Activated naive CD4-positive, alpha-beta T cell treated with anti-CD3 and anti-CD28 coated beads, Interleukin-2, amount 50 U/mL, for 24 hours (primary cell): ENCODE measurements at regions not wholly inside any gene's neighbourhood (a gene's known extent, or its start where the extent isn't known, plus 50 kb on each side); places are given as distances from the start of the nearest gene placed in this dataset.
"Not testable (repeated sequence)": the region's sequence is repeated elsewhere in the genome, so short reads cannot be mapped to it uniquely, and the experiment has no call there.

ENCODE experiments used
- H3K27ac Mint-ChIP-seq: one replicate; pipeline ENCODE4 v1.8.0; 2021; ENCODE audit warnings: mild to moderate bottlenecking, mixed read lengths
- H3K27me3 Mint-ChIP-seq: one replicate; pipeline ENCODE4 v1.8.0; 2021; ENCODE audit warnings: mixed read lengths
- H3K36me3 Mint-ChIP-seq: one replicate; pipeline ENCODE4 v1.8.0; 2021; ENCODE audit warnings: mixed read lengths
- H3K4me1 Mint-ChIP-seq: one replicate; pipeline ENCODE4 v1.8.0; 2021; ENCODE audit warnings: mixed read lengths
- H3K4me3 Mint-ChIP-seq: one replicate; pipeline ENCODE4 v1.8.0; 2021; ENCODE audit warnings: mild to moderate bottlenecking, mixed read lengths
- H3K9me3 Mint-ChIP-seq: one replicate; pipeline ENCODE4 v1.8.0; 2021; ENCODE audit warnings: mixed read lengths

GRCh38 chr7:109522585-109522984 lies 952.9 kb downstream of the DNAJB9 start:
- Mint-ChIP-seq H3K36me3 (no peaks in the 10 kb centered on the region), H3K4me1 (no peaks in the 10 kb centered on the region), H3K4me3 (no peak overlapping the region), H3K27ac (no peak overlapping the region), H3K9me3 (no peaks in the 10 kb centered on the region), H3K27me3 (no peaks in the 10 kb centered on the region)

GRCh38 chr7:109527833-109528232 lies 958.2 kb downstream of the DNAJB9 start:
- no peaks in the 10 kb centered on the region for H3K27me3 Mint-ChIP-seq
- no peak overlapping the region for H3K4me3 Mint-ChIP-seq
- no peaks in the 10 kb centered on the region for H3K36me3 Mint-ChIP-seq
- H3K4me1 Mint-ChIP-seq: no peaks in the 10 kb centered on the region
- H3K9me3 Mint-ChIP-seq: no peaks in the 10 kb centered on the region
- no peak overlapping the region for H3K27ac Mint-ChIP-seq

DNA sequence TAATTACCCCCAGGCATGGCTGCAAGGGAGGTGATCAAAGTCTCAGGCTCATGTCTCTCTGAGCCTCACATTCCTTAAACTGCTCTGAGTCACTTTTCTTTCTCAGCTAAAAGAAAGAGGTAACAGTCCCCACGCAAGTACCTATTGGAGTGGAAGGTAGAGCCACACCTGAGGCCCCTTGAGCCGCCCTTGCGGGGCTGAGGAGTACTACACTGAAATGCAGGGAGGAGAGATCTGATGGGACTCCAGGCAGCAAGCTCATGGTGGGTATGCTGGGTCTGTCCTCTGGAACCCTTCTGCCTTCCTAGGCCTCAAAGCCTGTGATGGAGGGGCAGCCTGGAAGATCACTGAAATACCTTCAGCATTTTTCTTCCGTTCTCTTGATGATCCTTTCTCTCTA lies 960.0 kb downstream of the DNAJB9 start:
- Mint-ChIP-seq H3K4me3 (no peak overlapping the region), H3K27me3 (no peaks in the 10 kb centered on the region), H3K36me3 (no peaks in the 10 kb centered on the region), H3K9me3 (no peaks in the 10 kb centered on the region), H3K27ac (no peak overlapping the region), H3K4me1 (no peaks in the 10 kb centered on the region)

DNA sequence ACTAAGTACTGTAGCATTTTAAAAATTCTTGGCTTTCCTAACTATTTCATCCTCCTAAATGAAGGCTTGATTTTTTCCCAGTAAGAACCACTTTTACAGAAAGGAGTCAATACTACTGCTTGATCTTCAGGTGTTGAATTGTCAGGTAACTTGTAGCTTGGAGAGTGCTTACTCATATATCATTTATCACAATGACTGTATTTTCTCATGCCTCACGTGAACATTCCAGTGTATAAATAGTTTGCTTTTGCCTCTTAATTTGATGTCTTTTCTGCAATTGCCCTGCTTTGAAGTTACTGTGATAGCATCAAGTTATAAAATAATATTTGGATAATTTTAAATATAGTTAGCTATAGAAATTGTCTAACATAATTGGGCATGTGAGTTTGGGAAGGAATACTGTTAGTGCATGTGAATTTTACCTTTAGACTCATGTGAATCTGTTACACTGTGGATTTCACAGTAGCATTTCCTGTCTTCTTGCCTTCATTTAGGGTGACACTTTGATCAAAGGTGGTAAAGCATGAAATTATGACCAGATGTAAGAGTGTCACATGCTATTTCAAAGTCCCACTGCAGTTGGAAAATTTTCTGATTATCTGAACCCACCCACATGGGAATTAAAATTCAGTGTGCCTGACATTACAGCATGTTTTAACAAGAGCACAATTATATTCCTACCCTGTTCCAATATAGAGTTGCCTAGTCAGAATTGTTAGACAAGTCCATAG lies 962.8 kb downstream of the DNAJB9 start:
- Mint-ChIP-seq H3K36me3 (no peaks in the 10 kb centered on the region), H3K9me3 (no peaks in the 10 kb centered on the region), H3K4me3 (no peak overlapping the region), H3K27ac (no peak overlapping the region), H3K4me1 (no peaks in the 10 kb centered on the region), H3K27me3 (no peaks in the 10 kb centered on the region)

- H3K9me3 Mint-ChIP-seq: peaks cover 8% of the 10 kb centered on the region
- H3K4me1 Mint-ChIP-seq: no peaks in the 10 kb centered on the region
- no peaks in the 10 kb centered on the region for H3K27me3 Mint-ChIP-seq
Measured at GRCh38 chr7:109545686-109546085, 976.0 kb downstream of the DNAJB9 start.

GRCh38 chr7:109549471-109550193 lies 980.0 kb downstream of the DNAJB9 start:
- Mint-ChIP-seq H3K4me1 (no peaks in the 10 kb centered on the region), H3K27ac (no peak overlapping the region), H3K9me3 (peaks cover 20% of the 10 kb centered on the region), H3K27me3 (no peaks in the 10 kb centered on the region), H3K36me3 (no peaks in the 10 kb centered on the region), H3K4me3 (no peak overlapping the region)

More at GRCh38 chr7:109545686-109546085, 976.0 kb downstream of the DNAJB9 start:
- Mint-ChIP-seq H3K4me3 (no peak overlapping the region), H3K36me3 (no peaks in the 10 kb centered on the region), H3K27ac (no peak overlapping the region)

GRCh38 chr7:109552017-109552416 lies 982.3 kb downstream of the DNAJB9 start:
- H3K9me3 Mint-ChIP-seq: peaks cover 22% of the 10 kb centered on the region
- H3K27ac Mint-ChIP-seq: no peak overlapping the region
- no peaks in the 10 kb centered on the region for H3K4me1 Mint-ChIP-seq
- no peaks in the 10 kb centered on the region for H3K27me3 Mint-ChIP-seq
- no peak overlapping the region for H3K4me3 Mint-ChIP-seq
- no peaks in the 10 kb centered on the region for H3K36me3 Mint-ChIP-seq

- Mint-ChIP-seq H3K4me1 (no peaks in the 10 kb centered on the region), H3K4me3 (no peak overlapping the region), H3K27ac (no peak overlapping the region), H3K27me3 (no peaks in the 10 kb centered on the region), H3K9me3 (no peaks in the 10 kb centered on the region), H3K36me3 (no peaks in the 10 kb centered on the region)
Measured at GRCh38 chr7:109577265-109577664, 1007.6 kb downstream of the DNAJB9 start.

DNA sequence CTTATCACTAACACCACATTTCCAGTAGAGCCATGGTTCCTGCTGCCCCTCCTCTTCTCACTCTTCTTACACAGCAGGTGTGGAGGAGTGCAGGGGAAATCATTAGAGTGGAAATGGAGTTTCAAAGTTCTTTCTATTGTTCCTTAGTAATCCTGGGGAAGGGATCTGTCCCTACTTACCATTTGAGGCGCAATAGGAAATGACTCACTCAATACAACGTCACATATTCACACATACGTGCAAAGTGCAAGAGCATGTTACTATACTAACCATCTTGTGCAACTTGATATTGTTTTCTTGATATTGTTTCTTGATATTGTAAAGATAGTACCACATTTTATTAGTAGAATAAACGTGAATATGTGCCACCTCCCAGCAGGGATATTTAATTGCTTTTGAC lies 1010.2 kb downstream of the DNAJB9 start:
- Mint-ChIP-seq H3K36me3 (no peaks in the 10 kb centered on the region), H3K4me3 (no peak overlapping the region), H3K9me3 (no peaks in the 10 kb centered on the region), H3K27ac (no peak overlapping the region), H3K4me1 (no peaks in the 10 kb centered on the region), H3K27me3 (no peaks in the 10 kb centered on the region)

GRCh38 chr7:109582211-109582610 lies 1012.5 kb downstream of the DNAJB9 start:
- H3K9me3 Mint-ChIP-seq: no peaks in the 10 kb centered on the region
- H3K4me1 Mint-ChIP-seq: no peaks in the 10 kb centered on the region
- H3K27me3 Mint-ChIP-seq: no peaks in the 10 kb centered on the region
- no peak overlapping the region for H3K4me3 Mint-ChIP-seq
- no peak overlapping the region for H3K27ac Mint-ChIP-seq
- H3K36me3 Mint-ChIP-seq: no peaks in the 10 kb centered on the region

DNA sequence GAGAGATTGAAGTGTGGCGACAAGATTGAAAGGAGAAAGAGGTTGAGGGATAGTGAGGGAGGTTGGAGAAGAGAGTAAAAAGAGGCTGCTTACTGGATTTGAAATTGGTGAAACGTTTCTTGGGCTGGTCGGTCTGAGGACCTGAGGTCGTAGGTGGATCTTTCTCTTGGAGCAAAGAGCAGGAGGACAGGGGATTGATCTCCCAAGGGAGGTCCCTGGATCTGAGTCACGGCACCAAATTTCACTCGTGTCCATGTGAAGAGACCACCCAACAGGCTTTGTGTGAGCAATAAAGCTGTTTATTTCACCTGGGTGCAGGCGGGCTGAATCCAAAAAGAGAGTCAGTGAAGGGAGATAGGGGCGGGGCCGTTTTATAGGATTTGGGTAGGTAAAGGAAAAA lies 1027.3 kb downstream of the DNAJB9 start:
- not testable (repeated sequence) for H3K27me3 Mint-ChIP-seq, H3K9me3 Mint-ChIP-seq, H3K36me3 Mint-ChIP-seq, H3K4me1 Mint-ChIP-seq, H3K27ac Mint-ChIP-seq, H3K4me3 Mint-ChIP-seq

GRCh38 chr7:109611656-109612055 lies 1042.0 kb downstream of the DNAJB9 start:
- Mint-ChIP-seq H3K4me3 (no peak overlapping the region), H3K4me1 (no peaks in the 10 kb centered on the region), H3K36me3 (no peaks in the 10 kb centered on the region), H3K27ac (no peak overlapping the region), H3K9me3 (no peaks in the 10 kb centered on the region), H3K27me3 (no peaks in the 10 kb centered on the region)

DNA sequence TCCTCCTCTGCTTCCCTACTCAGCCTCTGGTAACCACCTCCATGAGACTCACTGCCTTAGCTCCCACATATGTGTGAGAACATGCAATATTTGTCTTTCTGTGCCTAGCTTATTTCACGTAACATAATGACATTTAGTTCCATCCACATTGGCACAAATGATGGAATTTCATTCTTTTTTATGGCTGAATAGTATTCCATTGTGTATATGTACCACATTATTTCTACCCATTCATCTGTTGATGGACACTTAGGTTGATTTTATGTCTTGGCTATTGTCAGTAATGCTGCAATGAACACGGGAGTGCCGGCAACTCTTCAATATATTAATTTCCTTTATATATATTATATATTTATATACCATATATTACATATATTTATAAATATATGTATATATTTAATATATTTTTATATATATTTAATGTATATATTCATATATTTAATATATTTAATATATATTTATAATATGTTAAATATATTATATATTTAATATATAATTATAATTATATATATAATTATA lies 1046.9 kb downstream of the DNAJB9 start:
- H3K27me3 Mint-ChIP-seq: no peaks in the 10 kb centered on the region
- no peak overlapping the region for H3K4me3 Mint-ChIP-seq
- H3K27ac Mint-ChIP-seq: no peak overlapping the region
- no peaks in the 10 kb centered on the region for H3K36me3 Mint-ChIP-seq
- H3K4me1 Mint-ChIP-seq: no peaks in the 10 kb centered on the region
- H3K9me3 Mint-ChIP-seq: no peaks in the 10 kb centered on the region

DNA sequence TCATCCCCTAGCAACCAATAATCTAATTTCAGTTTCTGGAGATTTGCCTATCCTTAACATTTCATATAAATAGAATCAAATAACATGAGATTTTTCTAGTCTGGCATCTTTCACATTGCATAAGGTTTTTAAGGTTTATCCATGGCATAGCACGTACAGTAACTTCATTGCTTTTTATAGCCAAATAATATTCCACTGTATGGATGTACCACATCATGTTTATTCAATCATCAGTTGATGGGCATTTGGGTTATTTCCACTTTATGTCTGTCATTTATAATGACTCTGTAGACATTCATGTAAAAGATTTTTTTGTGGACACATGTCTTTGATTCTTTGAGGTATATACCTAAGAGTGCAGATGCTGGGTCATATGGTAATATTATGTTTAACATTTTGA lies 1052.6 kb downstream of the DNAJB9 start:
- Mint-ChIP-seq H3K36me3 (no peaks in the 10 kb centered on the region), H3K27me3 (no peaks in the 10 kb centered on the region), H3K4me1 (no peaks in the 10 kb centered on the region), H3K9me3 (no peaks in the 10 kb centered on the region), H3K4me3 (no peak overlapping the region), H3K27ac (no peak overlapping the region)

GRCh38 chr7:109632890-109633289 lies 1063.2 kb downstream of the DNAJB9 start:
- H3K27ac Mint-ChIP-seq, H3K4me1 Mint-ChIP-seq, H3K9me3 Mint-ChIP-seq: not testable (repeated sequence)

DNA sequence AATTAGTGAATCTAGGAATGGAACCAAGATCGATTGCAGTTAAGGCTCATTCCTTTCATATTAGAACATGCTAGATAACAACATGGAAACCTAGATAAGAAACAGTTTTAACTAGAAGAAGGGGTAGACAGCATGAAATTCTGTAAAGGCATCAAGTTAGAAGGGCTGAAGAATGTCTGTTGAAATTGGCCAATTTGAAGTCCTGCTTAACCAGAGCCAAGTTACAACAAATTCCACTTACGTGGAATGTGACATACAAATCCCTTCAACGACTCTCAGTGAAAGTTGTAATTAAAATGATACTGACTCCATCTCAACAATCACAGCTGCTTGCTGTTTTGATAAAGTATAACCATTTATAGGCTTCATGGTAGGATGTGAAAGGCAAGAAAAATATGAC lies 1065.7 kb downstream of the DNAJB9 start:
- H3K27me3 Mint-ChIP-seq: no peaks in the 10 kb centered on the region
- H3K4me3 Mint-ChIP-seq: no peak overlapping the region
- no peaks in the 10 kb centered on the region for H3K36me3 Mint-ChIP-seq
- no peak overlapping the region for H3K27ac Mint-ChIP-seq
- no peaks in the 10 kb centered on the region for H3K9me3 Mint-ChIP-seq
- H3K4me1 Mint-ChIP-seq: no peaks in the 10 kb centered on the region

More at GRCh38 chr7:109632890-109633289, 1063.2 kb downstream of the DNAJB9 start:
- H3K27me3 Mint-ChIP-seq, H3K4me3 Mint-ChIP-seq, H3K36me3 Mint-ChIP-seq: not testable (repeated sequence)
